Stimulated activated CD4-positive, alpha-beta T cell treated with anti-CD3 and anti-CD28 coated beads, Interleukin-12 subunit alpha, Interleukin-12 subunit beta, amount 100 ng/mL, for 4 hours (primary cell): ENCODE measurements at regions not wholly inside any gene's neighbourhood (a gene's known extent, or its start where the extent isn't known, plus 50 kb on each side); places are given as distances from the start of the nearest gene placed in this dataset.
"Not testable (repeated sequence)": the region's sequence is repeated elsewhere in the genome, so short reads cannot be mapped to it uniquely, and the experiment has no call there.

Source experiments
- DNase-seq: peaks from one replicate; pipeline ENCODE4 v3.0.0-alpha.2; 2020

GRCh38 chr2:105525201-105525600 is 126.3 kb upstream of the FHL2 start:
- DNase-seq: no peak

- DNase-seq: no peak
Observed at GRCh38 chr2:105522645-105523044, 123.8 kb upstream of the FHL2 start.

GRCh38 chr2:105521616-105522015 is 122.8 kb upstream of the FHL2 start:
- no peak for DNase-seq

GRCh38 chr2:105521176-105521575 is 122.3 kb upstream of the FHL2 start:
- DNase-seq: no peak

- no peak for DNase-seq
Observed at GRCh38 chr2:105519516-105519915, 120.7 kb upstream of the FHL2 start.

GRCh38 chr2:105518897-105519296 is 120.0 kb upstream of the FHL2 start:
- DNase-seq: no peak

GRCh38 chr2:105517814-105518705 is 119.2 kb upstream of the FHL2 start:
- no peak for DNase-seq

GRCh38 chr2:105515581-105516415 is 116.9 kb upstream of the FHL2 start:
- no peak for DNase-seq

GRCh38 chr2:105514576-105514975 is 115.7 kb upstream of the FHL2 start:
- no peak for DNase-seq

GRCh38 chr2:105510761-105511528 is 112.1 kb upstream of the FHL2 start:
- no peak for DNase-seq

- no peak for DNase-seq
Observed at GRCh38 chr2:105509269-105510086, 110.6 kb upstream of the FHL2 start.

GRCh38 chr2:105506860-105507259 is 108.0 kb upstream of the FHL2 start:
- DNase-seq: not testable (repeated sequence)

GRCh38 chr2:105504459-105504858 is 105.6 kb upstream of the FHL2 start:
- no peak for DNase-seq

- no peak for DNase-seq
Observed at GRCh38 chr2:105502625-105503334, 103.9 kb upstream of the FHL2 start.

GRCh38 chr2:105498281-105498846 is 99.5 kb upstream of the FHL2 start:
- DNase-seq: no peak

GRCh38 chr2:105497094-105497493 is 98.2 kb upstream of the FHL2 start:
- DNase-seq: no peak

GRCh38 chr2:105496271-105496670 is 97.4 kb upstream of the FHL2 start:
- DNase-seq: no peak

GRCh38 chr2:105494683-105495425 is 96.0 kb upstream of the FHL2 start:
- DNase-seq: no peak

- DNase-seq: no peak
Observed at GRCh38 chr2:105490956-105491355, 92.1 kb upstream of the FHL2 start.

GRCh38 chr2:105490204-105490603 is 91.4 kb upstream of the FHL2 start:
- DNase-seq: no peak
